Mammary epithelial cell (primary cell): ENCODE measurements at regions not wholly inside any gene's neighbourhood (a gene's known extent, or its start where the extent isn't known, plus 50 kb on each side); places are given as distances from the start of the nearest gene placed in this dataset.

Source experiments
- EZH2 ChIP-seq: IDR thresholded peaks from 2 replicates; pipeline ENCODE4 v1.6.1; 2012; ENCODE audit warnings: low read length, inconsistent platforms, borderline replicate concordance
- TF ChIP-seq, protein P1 (sequence below), 2 donors: IDR thresholded peaks in 1 of 2; conservative IDR thresholded peaks in 1 of 2; 2 replicates each; pipeline ENCODE4 v1.5.1; 2011 to 2012; ENCODE audit warnings: inconsistent platforms in 2 of 2, low read length in 2 of 2, mild to moderate bottlenecking in 2 of 2, control low read depth in 1 of 2, low read depth in 1 of 2; ENCODE audit not compliant: insufficient read depth in 1 of 2; ENCODE audit errors: extremely low read depth in 1 of 2

DNA sequence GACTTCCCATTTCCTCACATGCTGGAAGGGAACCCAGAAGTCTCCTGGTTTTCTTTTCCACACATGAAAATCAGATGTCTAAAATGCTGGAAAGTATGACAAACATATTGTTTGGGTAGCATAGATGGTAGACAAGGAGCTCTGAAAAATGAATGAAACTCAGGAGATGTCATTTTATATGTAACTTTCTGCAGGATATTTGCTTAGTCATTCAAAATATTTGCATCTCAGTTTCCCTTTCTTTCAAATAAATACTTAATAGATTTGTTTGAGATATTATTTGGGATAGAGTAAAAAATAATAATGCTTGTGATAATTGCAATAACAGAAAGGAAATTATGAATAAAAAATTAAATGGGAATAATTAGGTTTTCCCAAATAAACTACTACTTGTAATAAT, 298.9 kb upstream of the ADARB2 start:
- TF ChIP-seq, protein P1, sequence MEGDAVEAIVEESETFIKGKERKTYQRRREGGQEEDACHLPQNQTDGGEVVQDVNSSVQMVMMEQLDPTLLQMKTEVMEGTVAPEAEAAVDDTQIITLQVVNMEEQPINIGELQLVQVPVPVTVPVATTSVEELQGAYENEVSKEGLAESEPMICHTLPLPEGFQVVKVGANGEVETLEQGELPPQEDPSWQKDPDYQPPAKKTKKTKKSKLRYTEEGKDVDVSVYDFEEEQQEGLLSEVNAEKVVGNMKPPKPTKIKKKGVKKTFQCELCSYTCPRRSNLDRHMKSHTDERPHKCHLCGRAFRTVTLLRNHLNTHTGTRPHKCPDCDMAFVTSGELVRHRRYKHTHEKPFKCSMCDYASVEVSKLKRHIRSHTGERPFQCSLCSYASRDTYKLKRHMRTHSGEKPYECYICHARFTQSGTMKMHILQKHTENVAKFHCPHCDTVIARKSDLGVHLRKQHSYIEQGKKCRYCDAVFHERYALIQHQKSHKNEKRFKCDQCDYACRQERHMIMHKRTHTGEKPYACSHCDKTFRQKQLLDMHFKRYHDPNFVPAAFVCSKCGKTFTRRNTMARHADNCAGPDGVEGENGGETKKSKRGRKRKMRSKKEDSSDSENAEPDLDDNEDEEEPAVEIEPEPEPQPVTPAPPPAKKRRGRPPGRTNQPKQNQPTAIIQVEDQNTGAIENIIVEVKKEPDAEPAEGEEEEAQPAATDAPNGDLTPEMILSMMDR (conservative IDR thresholded peaks at IDR 0.05 in 1 of 2, IDR thresholded peaks at IDR 0.05 in 1 of 2; ENCODE audit: extremely low read depth in 1 of 2, insufficient read depth in 1 of 2, low read depth in 1 of 2, low read length in 2 of 2) = no peak
- no peak for TF ChIP-seq EZH2
